Mucosa of rectum (tissue), 2 donors: ENCODE measurements at regions not wholly inside any gene's neighbourhood (a gene's known extent, or its start where the extent isn't known, plus 50 kb on each side); places are given as distances from the start of the nearest gene placed in this dataset.
"Not testable (repeated sequence)": the region's sequence is repeated elsewhere in the genome, so short reads cannot be mapped to it uniquely, and the experiment has no call there.

Experiments
- H3K27ac ChIP-seq, 2 donors: one replicate each; pipeline ENCODE4 v1.7.0; 2013; ENCODE audit warnings: inconsistent platforms in 2 of 2, low read depth in 2 of 2, low read length in 2 of 2
- H3K27me3 ChIP-seq, 2 donors: one replicate each; pipeline ENCODE4 v1.7.0; 2013; ENCODE audit warnings: low read length in 2 of 2; ENCODE audit not compliant: control insufficient read depth in 2 of 2, insufficient read depth in 2 of 2
- H3K36me3 ChIP-seq, 2 donors: one replicate each; pipeline ENCODE4 v1.7.0; 2013; ENCODE audit warnings: low read length in 2 of 2; ENCODE audit not compliant: control insufficient read depth in 2 of 2, insufficient read depth in 2 of 2
- H3K4me1 ChIP-seq, 2 donors: one replicate each; pipeline ENCODE4 v1.7.0; 2013; ENCODE audit warnings: low read length in 2 of 2, mild to moderate bottlenecking in 1 of 2; ENCODE audit not compliant: control insufficient read depth in 2 of 2, insufficient read depth in 2 of 2
- H3K4me3 ChIP-seq, 2 donors: one replicate each; pipeline ENCODE4 v1.7.0; 2013; ENCODE audit warnings: low read length in 2 of 2
- H3K9ac ChIP-seq, 2 donors: one replicate each; pipeline ENCODE4 v1.7.0; 2013; ENCODE audit warnings: low read length in 2 of 2, low read depth in 1 of 2, mild to moderate bottlenecking in 1 of 2
- H3K9me3 ChIP-seq, 2 donors: one replicate each; pipeline ENCODE4 v1.7.0; 2013; ENCODE audit warnings: low read length in 2 of 2; ENCODE audit not compliant: control insufficient read depth in 2 of 2
- donor health status: healthy.
- donor health status: Normal muscosa, but diverticular disease.

DNA sequence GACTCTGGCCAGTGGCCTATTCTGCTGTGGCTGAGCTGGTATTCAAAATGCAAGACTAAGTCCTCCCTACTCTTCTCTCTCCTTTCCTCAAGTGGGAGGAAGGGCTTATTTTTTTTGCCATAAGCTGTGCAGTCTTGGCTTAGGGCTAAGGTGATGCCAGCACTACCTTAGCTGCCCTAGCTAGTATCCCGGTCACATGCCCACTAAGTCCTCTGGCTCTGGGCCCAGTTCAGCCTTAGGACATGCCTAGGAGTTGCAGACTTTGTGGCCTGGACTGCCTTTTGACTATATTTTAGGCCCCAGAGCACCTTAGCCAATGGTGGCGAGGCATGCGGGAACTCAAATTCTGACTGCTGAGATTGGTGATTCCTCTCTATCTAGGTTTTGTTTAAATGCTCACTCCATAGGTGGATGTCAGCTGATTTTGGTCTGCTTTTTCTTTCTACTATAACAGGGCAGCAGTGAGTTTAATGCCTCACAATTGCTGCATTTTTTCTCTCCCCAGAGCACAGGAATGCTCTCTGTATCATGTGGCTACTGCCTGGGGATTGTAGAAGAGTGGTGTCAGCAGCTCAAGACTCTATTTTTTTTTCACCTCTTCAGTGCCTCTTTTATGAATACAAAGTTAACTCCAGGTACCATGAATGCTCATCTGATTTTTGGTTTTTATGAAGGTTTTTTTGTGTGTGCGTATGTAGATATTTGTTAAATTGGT, 472.9 kb upstream of the GRID2 start:
- Histone ChIP-seq H3K27me3 (no peaks in the 10 kb centered on the region), H3K9me3 (peaks cover 0 to 5% of the 10 kb centered on the region in 2 donors), H3K36me3 (no peaks in the 10 kb centered on the region), H3K4me3 (no peak overlapping the region), H3K9ac (no peak overlapping the region), H3K27ac (no peak overlapping the region), H3K4me1 (no peaks in the 10 kb centered on the region)

DNA sequence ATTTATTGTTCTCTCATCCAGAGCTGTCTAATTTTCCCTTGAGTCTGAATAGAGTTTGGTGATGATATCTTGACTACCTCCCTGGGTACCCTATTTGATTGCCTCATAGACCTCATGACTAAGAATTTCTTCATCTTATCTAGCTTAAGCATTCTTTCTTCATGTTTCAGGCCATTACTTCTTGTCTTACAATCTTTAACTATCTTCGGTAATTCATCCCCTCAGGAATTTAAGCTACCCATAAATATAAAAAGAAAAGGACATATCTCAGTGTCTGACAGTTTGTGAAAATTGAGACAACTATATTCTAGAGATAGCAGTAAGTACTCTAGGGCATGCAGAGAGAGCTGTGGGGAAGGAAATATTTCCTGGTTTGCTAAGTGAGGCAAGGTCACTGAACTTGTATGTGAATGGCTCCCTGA, 466.1 kb upstream of the GRID2 start:
- no peak overlapping the region for H3K9ac ChIP-seq
- no peaks in the 10 kb centered on the region for H3K27me3 ChIP-seq
- no peak overlapping the region for H3K27ac ChIP-seq
- H3K36me3 ChIP-seq = no peaks in the 10 kb centered on the region
- H3K4me3 ChIP-seq = no peak overlapping the region
- no peaks in the 10 kb centered on the region for H3K4me1 ChIP-seq
- H3K9me3 ChIP-seq = peaks cover 0 to 5% of the 10 kb centered on the region in 2 donors

GRCh38 chr4:91838181-91838861, 465.4 kb upstream of the GRID2 start:
- H3K9me3 ChIP-seq = peaks cover 0 to 2% of the 10 kb centered on the region in 2 donors
- no peak overlapping the region for H3K27ac ChIP-seq
- H3K4me3 ChIP-seq = no peak overlapping the region
- H3K36me3 ChIP-seq = no peaks in the 10 kb centered on the region
- H3K9ac ChIP-seq = no peak overlapping the region
- H3K4me1 ChIP-seq = no peaks in the 10 kb centered on the region
- H3K27me3 ChIP-seq = no peaks in the 10 kb centered on the region

DNA sequence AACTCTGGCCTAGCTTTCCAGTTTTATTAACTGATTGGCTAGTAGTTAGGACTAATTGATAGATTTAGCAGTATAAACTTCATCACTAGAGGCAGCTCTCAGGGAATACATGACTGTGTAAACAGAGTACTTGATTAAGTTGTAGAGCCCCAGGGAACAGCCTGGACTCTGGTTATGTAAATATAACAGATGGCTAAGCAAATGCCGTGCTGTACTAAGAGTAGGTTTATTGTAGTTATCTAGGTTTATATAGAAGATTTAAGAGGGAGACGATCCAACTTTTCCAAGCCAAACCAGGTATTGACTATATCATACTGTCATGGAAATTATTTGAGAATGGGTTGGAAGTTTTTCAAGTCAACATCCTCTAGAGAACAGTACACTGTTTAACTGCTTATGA, 463.4 kb upstream of the GRID2 start:
- no peak overlapping the region for H3K4me3 ChIP-seq
- no peak overlapping the region for H3K9ac ChIP-seq
- no peaks in the 10 kb centered on the region for H3K27me3 ChIP-seq
- no peak overlapping the region for H3K27ac ChIP-seq
- H3K4me1 ChIP-seq = no peaks in the 10 kb centered on the region
- H3K9me3 ChIP-seq = no peaks in the 10 kb centered on the region
- no peaks in the 10 kb centered on the region for H3K36me3 ChIP-seq

DNA sequence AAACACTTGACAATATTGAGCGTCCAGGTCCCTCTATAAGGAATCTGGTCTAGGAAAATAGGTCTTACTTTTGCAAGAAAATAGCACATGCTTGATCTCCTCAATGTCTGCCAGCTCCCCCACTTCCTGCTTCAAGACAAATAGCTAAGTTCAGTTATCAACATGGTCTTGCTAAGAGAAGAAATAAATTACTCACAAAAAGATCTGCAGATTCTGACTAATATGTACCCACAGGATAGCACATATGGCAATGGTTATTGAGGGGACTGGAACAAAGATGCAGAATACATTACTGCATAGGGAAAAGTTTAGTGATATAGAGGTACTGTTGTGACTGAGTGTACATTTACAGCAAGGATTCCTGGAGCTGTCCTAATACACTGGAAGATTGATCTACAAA, 457.5 kb upstream of the GRID2 start:
- Histone ChIP-seq H3K36me3 (no peaks in the 10 kb centered on the region), H3K4me1 (no peaks in the 10 kb centered on the region)

GRCh38 chr4:91851456-91851855, 452.3 kb upstream of the GRID2 start:
- Histone ChIP-seq H3K9ac (no peak overlapping the region), H3K4me1 (no peaks in the 10 kb centered on the region), H3K27me3 (no peaks in the 10 kb centered on the region), H3K4me3 (no peak overlapping the region), H3K9me3 (no peaks in the 10 kb centered on the region), H3K27ac (no peak overlapping the region), H3K36me3 (no peaks in the 10 kb centered on the region)

More for the DNA sequence above, 457.5 kb upstream of the GRID2 start:
- Histone ChIP-seq H3K4me3 (no peak overlapping the region), H3K27me3 (no peaks in the 10 kb centered on the region), H3K9ac (no peak overlapping the region), H3K27ac (no peak overlapping the region), H3K9me3 (no peaks in the 10 kb centered on the region)

- Histone ChIP-seq H3K9ac (no peak overlapping the region), H3K36me3 (no peaks in the 10 kb centered on the region), H3K27ac (no peak overlapping the region), H3K9me3 (no peaks in the 10 kb centered on the region), H3K4me1 (no peaks in the 10 kb centered on the region), H3K27me3 (no peaks in the 10 kb centered on the region), H3K4me3 (no peak overlapping the region)
Measured at GRCh38 chr4:91887926-91888325, 415.8 kb upstream of the GRID2 start.

- not testable (repeated sequence) for H3K9ac ChIP-seq, H3K4me3 ChIP-seq, H3K4me1 ChIP-seq, H3K9me3 ChIP-seq, H3K36me3 ChIP-seq, H3K27me3 ChIP-seq, H3K27ac ChIP-seq
Measured at GRCh38 chr4:91891217-91891616, 412.5 kb upstream of the GRID2 start.

GRCh38 chr4:91894006-91894405, 409.8 kb upstream of the GRID2 start:
- H3K36me3 ChIP-seq = no peaks in the 10 kb centered on the region
- H3K27ac ChIP-seq = no peak overlapping the region
- no peaks in the 10 kb centered on the region for H3K9me3 ChIP-seq
- no peaks in the 10 kb centered on the region for H3K4me1 ChIP-seq
- no peaks in the 10 kb centered on the region for H3K27me3 ChIP-seq
- H3K9ac ChIP-seq = no peak overlapping the region
- no peak overlapping the region for H3K4me3 ChIP-seq

DNA sequence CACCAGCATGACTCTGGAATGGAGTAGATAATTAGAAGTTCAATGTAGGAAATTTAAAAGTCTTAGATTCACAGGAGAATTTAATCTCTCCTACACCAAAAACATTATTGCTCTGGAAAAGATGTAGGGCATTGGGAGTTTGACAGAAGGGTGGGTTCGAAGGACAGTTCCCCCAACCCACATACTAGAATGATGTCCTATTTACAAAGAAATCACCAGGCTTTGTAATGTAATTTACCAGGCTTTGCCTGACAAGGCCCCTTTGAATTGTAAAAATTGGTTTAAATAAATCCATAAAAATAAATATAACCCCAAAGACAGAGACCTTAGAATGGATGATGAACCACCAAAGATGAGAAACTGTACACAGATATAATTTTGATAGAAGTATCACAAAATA, 399.2 kb upstream of the GRID2 start:
- Histone ChIP-seq H3K4me3 (no peak overlapping the region), H3K27me3 (no peaks in the 10 kb centered on the region), H3K9me3 (no peaks in the 10 kb centered on the region), H3K36me3 (no peaks in the 10 kb centered on the region), H3K4me1 (no peaks in the 10 kb centered on the region), H3K9ac (no peak overlapping the region), H3K27ac (no peak overlapping the region)
